Stomach smooth muscle (tissue), 2 donors: ENCODE measurements at regions not wholly inside any gene's neighbourhood (a gene's known extent, or its start where the extent isn't known, plus 50 kb on each side); places are given as distances from the start of the nearest gene placed in this dataset.

Source experiments
- H3K27ac ChIP-seq: one replicate; pipeline ENCODE4 v1.7.0; 2013; ENCODE audit warnings: mild to moderate bottlenecking, low read length, inconsistent platforms
- H3K27me3 ChIP-seq, 2 donors: one replicate each; pipeline ENCODE4 v1.7.0; 2013; ENCODE audit warnings: low read length in 2 of 2; ENCODE audit not compliant: insufficient read depth in 2 of 2, control insufficient read depth in 1 of 2
- H3K36me3 ChIP-seq, 2 donors: one replicate each; pipeline ENCODE4 v1.7.0; 2013; ENCODE audit warnings: low read length in 2 of 2; ENCODE audit not compliant: control insufficient read depth in 2 of 2, insufficient read depth in 2 of 2
- H3K4me1 ChIP-seq: one replicate; pipeline ENCODE4 v1.7.0; 2013; ENCODE audit warnings: low read length; ENCODE audit not compliant: control insufficient read depth, insufficient read depth
- H3K4me3 ChIP-seq, 2 donors: one replicate each; pipeline ENCODE4 v1.7.0; 2013; ENCODE audit warnings: low read length in 2 of 2
- H3K9ac ChIP-seq, 2 donors: one replicate each; pipeline ENCODE4 v1.7.0; 2013; ENCODE audit warnings: low read length in 2 of 2, mild to moderate bottlenecking in 1 of 2
- H3K9me3 ChIP-seq, 2 donors: one replicate each; pipeline ENCODE4 v1.7.0; 2013; ENCODE audit warnings: low read length in 2 of 2; ENCODE audit not compliant: control insufficient read depth in 2 of 2
- donor health status: healthy.
- donor health status: Pancreatic carcinoma.

DNA sequence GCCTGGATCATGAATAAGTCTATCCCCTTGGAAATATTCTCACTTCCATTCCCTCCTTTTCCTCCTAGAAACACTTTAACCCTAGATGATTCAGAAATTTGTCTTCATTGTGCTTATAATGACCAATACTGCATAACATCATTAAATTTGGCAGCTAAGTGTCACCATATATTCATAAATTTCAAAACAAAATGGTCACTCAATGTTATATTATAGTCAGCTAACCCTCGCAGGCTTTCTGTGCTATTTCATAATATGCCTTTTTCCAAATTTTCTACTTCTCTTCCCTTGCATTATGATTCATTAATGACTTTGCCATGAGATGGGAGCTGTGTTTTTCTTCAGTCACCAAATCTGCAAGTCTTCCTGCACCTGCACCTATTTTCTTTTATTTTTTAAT, 308.3 kb upstream of the AKR1E2 start:
- no peaks in the 10 kb centered on the region for H3K4me1 ChIP-seq
- no peaks in the 10 kb centered on the region for H3K36me3 ChIP-seq
- H3K9ac ChIP-seq, result no peak overlapping the region
- no peaks in the 10 kb centered on the region for H3K27me3 ChIP-seq
- H3K4me3 ChIP-seq, result no peak overlapping the region
- H3K27ac ChIP-seq, result no peak overlapping the region
- no peaks in the 10 kb centered on the region for H3K9me3 ChIP-seq

DNA sequence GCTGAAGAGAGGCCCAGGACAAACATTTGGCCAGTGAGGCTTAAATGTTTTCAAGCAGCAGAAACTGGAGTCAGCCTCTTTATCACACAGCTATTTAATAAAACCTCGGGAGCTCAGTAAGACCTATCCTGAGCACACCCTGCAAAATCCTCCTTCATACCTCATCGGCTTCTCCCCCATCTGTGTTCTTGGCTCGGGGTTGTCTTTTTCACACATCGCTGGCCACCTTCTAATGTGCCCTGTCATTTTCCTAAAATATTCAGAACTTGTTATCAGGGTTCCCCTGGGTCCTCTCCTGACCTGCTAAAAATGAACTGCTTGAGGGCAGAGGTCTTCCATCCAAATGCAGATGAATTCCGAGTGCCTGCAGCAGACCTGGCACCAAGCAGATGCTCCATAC, 310.3 kb upstream of the AKR1E2 start:
- Histone ChIP-seq H3K27me3 (no peaks in the 10 kb centered on the region), H3K36me3 (no peaks in the 10 kb centered on the region), H3K9ac (no peak overlapping the region), H3K9me3 (no peaks in the 10 kb centered on the region), H3K4me1 (no peaks in the 10 kb centered on the region), H3K4me3 (no peak overlapping the region), H3K27ac (peak overlapping the region; percentile 6)

DNA sequence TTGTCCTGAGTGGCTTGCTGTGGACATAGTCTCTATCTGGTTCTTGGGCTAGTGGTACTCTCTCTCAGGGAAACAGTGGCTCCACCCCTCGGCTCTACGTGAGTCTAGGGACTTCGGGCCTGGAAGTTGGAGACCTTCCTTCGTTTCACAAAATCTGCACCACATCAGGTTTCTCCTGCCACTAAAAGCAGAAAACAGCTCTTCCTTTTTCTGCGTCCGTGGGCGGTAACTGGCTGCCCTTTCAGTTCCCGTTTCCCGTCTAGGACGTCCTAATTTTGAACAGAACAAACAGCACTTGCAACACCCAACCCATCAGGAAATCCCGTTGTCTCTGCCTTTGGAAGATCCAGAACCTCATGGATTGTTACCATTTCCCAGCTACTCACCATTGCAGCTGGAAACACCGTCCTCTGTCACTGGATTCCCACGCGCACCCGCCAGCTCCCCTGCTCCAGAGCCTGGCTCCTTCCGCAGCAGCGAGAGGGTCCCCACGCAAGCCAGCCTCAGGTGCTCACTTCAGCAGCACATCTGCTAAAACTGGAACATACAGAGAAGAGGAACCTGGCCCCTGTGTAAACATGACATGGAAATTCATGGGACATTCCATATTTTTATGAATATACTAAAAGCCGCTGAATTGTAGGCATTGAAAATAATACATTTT, 311.4 kb upstream of the AKR1E2 start:
- Histone ChIP-seq H3K27me3 (no peaks in the 10 kb centered on the region), H3K9me3 (no peaks in the 10 kb centered on the region), H3K9ac (no peak overlapping the region), H3K4me1 (no peaks in the 10 kb centered on the region), H3K36me3 (no peaks in the 10 kb centered on the region), H3K27ac (no peak overlapping the region), H3K4me3 (peak overlapping the region in 1 of 2 donors; percentile 36)

DNA sequence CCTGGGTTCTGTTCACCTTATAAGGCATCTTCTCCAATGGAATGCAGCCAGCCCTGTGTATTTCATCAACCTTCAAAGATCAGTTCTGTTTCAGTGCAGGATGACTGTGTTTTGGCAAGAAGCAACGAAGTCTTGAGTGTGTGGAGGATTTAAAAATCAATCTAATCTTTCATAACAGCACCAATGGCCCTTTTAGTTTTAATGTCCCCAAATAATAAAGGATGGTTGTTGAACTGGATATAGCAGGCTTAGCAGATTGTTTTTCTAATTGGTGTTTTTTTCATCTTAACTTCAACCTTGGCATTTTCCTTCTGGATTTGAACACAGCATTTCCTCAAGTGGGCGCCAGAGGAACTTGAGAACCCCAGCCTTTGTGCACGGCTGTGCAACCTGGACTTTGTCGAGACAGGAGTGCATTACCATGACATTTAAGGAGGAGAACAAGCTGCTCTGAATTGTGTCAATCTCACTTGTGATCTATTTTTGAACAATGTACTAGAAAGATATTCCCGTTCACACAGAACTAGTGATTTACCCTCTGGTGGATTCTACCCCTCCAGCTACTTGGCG, 313.3 kb upstream of the AKR1E2 start:
- Histone ChIP-seq H3K9ac (no peak overlapping the region), H3K9me3 (no peaks in the 10 kb centered on the region), H3K4me1 (no peaks in the 10 kb centered on the region), H3K4me3 (no peak overlapping the region), H3K27me3 (no peaks in the 10 kb centered on the region), H3K27ac (no peak overlapping the region), H3K36me3 (no peaks in the 10 kb centered on the region)

DNA sequence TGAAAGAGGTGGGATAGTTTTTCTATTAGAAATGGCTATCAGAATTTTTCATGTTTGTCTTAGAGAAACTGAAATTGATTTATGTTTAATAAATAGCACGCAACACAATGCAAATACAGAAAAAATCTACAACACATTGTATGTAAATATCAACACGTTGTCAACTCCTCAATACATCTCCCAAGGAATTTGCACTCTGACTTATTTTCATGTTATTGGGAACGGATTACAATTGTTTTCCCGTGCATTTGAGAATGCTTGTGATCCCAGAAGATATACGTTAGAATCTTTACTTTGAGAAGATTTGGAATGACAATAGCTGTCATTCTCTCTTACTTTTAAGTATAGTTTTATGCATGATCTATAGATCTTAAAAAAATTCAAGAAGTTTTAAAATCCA, 313.8 kb upstream of the AKR1E2 start:
- no peaks in the 10 kb centered on the region for H3K36me3 ChIP-seq
- no peak overlapping the region for H3K27ac ChIP-seq

DNA sequence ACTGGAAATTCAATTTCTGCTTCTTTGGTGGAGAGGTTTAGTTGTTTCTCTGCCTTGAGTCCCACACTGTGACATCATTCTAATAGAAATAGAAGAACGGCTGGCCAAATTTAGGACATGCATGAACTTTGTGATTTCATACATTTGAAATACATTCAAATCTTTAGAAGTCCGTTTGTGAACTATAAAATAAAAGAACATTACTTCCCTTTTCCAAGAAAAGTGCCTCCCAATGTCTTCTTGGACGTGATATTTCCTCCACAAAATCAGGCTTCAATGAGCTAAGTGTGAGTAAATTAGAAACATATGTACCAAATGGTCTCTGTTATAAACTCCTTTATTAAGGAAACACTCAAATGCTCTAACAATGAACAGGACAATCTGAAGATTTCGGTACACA, 314.5 kb upstream of the AKR1E2 start:
- no peaks in the 10 kb centered on the region for H3K4me1 ChIP-seq
- H3K27ac ChIP-seq, result no peak overlapping the region
- no peaks in the 10 kb centered on the region for H3K9me3 ChIP-seq
- H3K36me3 ChIP-seq, result no peaks in the 10 kb centered on the region
- H3K27me3 ChIP-seq, result no peaks in the 10 kb centered on the region
- no peak overlapping the region for H3K9ac ChIP-seq
- H3K4me3 ChIP-seq, result no peak overlapping the region

More for the DNA sequence above, 313.8 kb upstream of the AKR1E2 start:
- Histone ChIP-seq H3K4me3 (no peak overlapping the region), H3K9me3 (no peaks in the 10 kb centered on the region), H3K27me3 (no peaks in the 10 kb centered on the region), H3K9ac (no peak overlapping the region), H3K4me1 (no peaks in the 10 kb centered on the region)

DNA sequence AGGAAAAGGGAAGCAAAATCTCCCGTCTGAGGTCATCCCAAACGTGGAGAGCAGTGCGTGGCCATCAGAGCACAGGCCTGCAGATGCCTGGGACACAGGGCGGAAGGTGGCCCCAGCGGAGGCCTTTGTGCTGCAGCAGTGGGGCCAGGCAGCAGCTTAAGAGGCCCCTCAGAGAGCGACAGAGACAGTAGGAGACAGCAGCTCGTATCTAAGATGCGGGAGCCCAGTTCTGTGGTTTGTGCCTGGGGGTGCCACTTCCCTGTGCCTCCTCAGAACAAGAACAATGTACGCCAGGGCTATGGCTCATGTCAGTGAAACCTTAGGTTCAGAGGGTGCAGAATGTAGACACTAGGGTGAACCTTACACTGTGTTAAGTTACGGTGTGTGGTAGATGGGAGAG, 316.6 kb upstream of the AKR1E2 start:
- H3K4me1 ChIP-seq, result no peaks in the 10 kb centered on the region
- no peak overlapping the region for H3K9ac ChIP-seq
- H3K36me3 ChIP-seq, result no peaks in the 10 kb centered on the region
- no peaks in the 10 kb centered on the region for H3K27me3 ChIP-seq
- no peaks in the 10 kb centered on the region for H3K9me3 ChIP-seq
- no peak overlapping the region for H3K4me3 ChIP-seq
- H3K27ac ChIP-seq, result no peak overlapping the region

DNA sequence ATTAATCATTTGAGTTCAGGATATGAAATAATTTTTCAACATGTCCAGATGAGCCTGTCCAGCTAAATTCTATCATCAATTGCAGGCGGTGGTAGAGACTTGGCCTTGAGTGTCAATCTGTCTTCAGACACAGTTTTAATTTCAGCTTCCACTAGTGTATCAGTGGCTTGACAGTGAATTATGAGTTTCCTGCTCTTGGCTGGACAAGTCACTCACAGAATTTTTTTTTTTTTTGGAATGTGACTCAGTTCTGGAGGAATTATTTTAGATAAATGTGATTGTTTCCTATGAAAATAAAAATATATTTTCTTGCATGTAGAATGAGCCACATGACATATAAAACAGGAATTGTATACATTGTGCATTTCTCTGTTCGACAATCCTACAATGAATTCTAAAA, 319.9 kb upstream of the AKR1E2 start:
- H3K9me3 ChIP-seq, result no peaks in the 10 kb centered on the region
- no peak overlapping the region for H3K27ac ChIP-seq
- peaks cover 2% of the 10 kb centered on the region for H3K4me1 ChIP-seq
- no peak overlapping the region for H3K4me3 ChIP-seq
- H3K27me3 ChIP-seq, result no peaks in the 10 kb centered on the region
- H3K9ac ChIP-seq, result no peak overlapping the region
- H3K36me3 ChIP-seq, result no peaks in the 10 kb centered on the region

DNA sequence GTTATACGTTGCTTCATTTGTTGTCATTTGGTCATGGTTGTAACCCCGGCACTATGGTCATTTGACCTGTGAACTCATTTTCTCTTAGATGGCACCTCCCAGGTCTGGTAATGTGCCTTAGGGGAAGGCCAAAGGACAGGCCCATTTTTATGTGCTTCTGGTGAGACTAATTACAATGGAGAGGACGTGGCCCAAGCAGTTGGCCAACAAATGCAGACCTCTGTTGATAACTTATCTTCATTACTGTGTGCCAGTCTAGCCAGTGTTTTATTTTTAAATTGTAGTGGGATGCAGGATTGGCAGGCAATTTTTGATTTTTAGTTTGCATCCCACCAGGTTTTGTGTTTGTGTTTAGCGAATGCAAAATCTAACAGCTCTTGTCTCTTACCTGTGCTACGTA, 321.5 kb upstream of the AKR1E2 start:
- H3K4me3 ChIP-seq, result no peak overlapping the region
- no peaks in the 10 kb centered on the region for H3K36me3 ChIP-seq
- peaks cover 7% of the 10 kb centered on the region for H3K4me1 ChIP-seq
- H3K27me3 ChIP-seq, result no peaks in the 10 kb centered on the region
- no peak overlapping the region for H3K27ac ChIP-seq
- H3K9me3 ChIP-seq, result no peaks in the 10 kb centered on the region
- no peak overlapping the region for H3K9ac ChIP-seq

DNA sequence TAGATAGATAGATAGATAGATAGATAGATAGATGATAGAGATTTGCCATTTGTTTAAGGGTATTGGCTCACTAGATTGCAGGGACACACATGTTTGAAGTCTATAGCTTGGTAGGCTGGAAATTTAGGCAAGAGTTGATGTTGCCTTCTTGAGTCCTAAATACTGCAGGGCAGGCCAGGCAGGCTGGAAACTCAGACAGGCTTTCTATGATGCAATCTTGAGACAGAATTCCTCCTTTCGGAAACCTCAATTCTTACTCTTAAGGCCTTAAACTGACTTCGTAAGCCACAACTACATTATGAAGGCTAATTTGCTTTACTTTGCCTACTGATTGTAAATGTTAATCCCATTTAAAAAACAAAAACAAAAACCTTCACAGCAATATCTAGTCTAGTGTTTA, 322.9 kb upstream of the AKR1E2 start:
- Histone ChIP-seq H3K27ac (no peak overlapping the region), H3K36me3 (no peaks in the 10 kb centered on the region), H3K9ac (no peak overlapping the region), H3K9me3 (no peaks in the 10 kb centered on the region), H3K27me3 (no peaks in the 10 kb centered on the region), H3K4me1 (peaks cover 12% of the 10 kb centered on the region), H3K4me3 (no peak overlapping the region)

- Histone ChIP-seq H3K9me3 (no peaks in the 10 kb centered on the region), H3K4me3 (no peak overlapping the region), H3K36me3 (no peaks in the 10 kb centered on the region), H3K27ac (no peak overlapping the region), H3K4me1 (peaks cover 15% of the 10 kb centered on the region), H3K27me3 (no peaks in the 10 kb centered on the region), H3K9ac (no peak overlapping the region)
Observed at GRCh38 chr10:4501306-4501705, 324.7 kb upstream of the AKR1E2 start.
